ENCODE measurements at regions not wholly inside any gene's neighbourhood (a gene's known extent, or its start where the extent isn't known, plus 50 kb on each side); places are given as distances from the start of the nearest gene placed in this dataset.

- TF ChIP-seq CTCF (IDR thresholded peaks at IDR 0.05) (no peak), POLR2AphosphoS5 (IDR thresholded peaks at IDR 0.05) (no peak), POLR2A (IDR thresholded peaks at IDR 0.05) (no peak)
These were observed 75.1 kb upstream of the EPCAM start for GRCh38 chr2:47293976-47294375.

All from stomach (tissue), 4 donors.